SK-N-SH (cell line): ENCODE measurements at regions not wholly inside any gene's neighbourhood (a gene's known extent, or its start where the extent isn't known, plus 50 kb on each side); places are given as distances from the start of the nearest gene placed in this dataset.

Experiments
- CTCF ChIA-PET: fragments of 300-600, 350-600 bp; formaldehyde crosslinking; extraction: SDS; loops from one replicate; lab custom pipeline; 2021; lab: Yijun Ruan, JAX
- POLR2A ChIA-PET: fragments of 350-600 bp; sonication (Branson Sonifier 250); formaldehyde crosslinking; extraction: SDS; loops from one replicate; lab custom pipeline; 2020; ENCODE audit warnings: antibody characterized with exemption, inconsistent platforms; lab: Yijun Ruan, JAX
- DNase-seq: peaks from one replicate; pipeline ENCODE4 v3.0.0; 2012
- H2AFZ ChIP-seq: fragments of 200-600 bp; sonication (generic); 2 replicates; pipeline ENCODE4 v1.8.1; 2016; ENCODE audit warnings: antibody characterized with exemption, mild to moderate bottlenecking, low read depth
- H3F3A ChIP-seq: fragments of 200-600 bp; sonication (generic); replicated peaks from 2 replicates; pipeline ENCODE3; 2016; ENCODE audit warnings: antibody characterized with exemption, mild to moderate bottlenecking; ENCODE audit not compliant: insufficient read depth
- H3K27ac ChIP-seq, 2 experiments: fragments of 200-500 bp in 1 of 2; fragments of 200-600 bp in 1 of 2; sonication (Bioruptor generic) in 1 of 2; sonication (generic), shearing (Covaris generic) in 1 of 2; 2 replicates each; pipeline versions ENCODE4 v1.5.1 to v1.6.1; 2014 to 2016; ENCODE audit warnings: low read depth in 2 of 2, inconsistent platforms in 1 of 2, low read length in 1 of 2, mild to moderate bottlenecking in 1 of 2, mixed read lengths in 1 of 2
- H3K27me3 ChIP-seq: fragments of 200-600 bp; sonication (generic), shearing (Covaris generic); 2 replicates; pipeline ENCODE4 v1.6.1; 2016; ENCODE audit warnings: mixed run types; ENCODE audit not compliant: insufficient read depth
- H3K36me3 ChIP-seq, 2 experiments: fragments of 200-500 bp in 1 of 2; fragments of 200-600 bp in 1 of 2; sonication (Bioruptor generic) in 1 of 2; sonication (generic) in 1 of 2; replicated peaks in 1 of 2; 2 replicates each; pipeline versions ENCODE3 to v1.5.1; 2014 to 2016; ENCODE audit warnings: low read length in 1 of 2, mild to moderate bottlenecking in 1 of 2; ENCODE audit not compliant: insufficient read depth in 2 of 2, control insufficient read depth in 1 of 2
- H3K4me1 ChIP-seq, 2 experiments: fragments of 200-500 bp in 1 of 2; fragments of 200-600 bp in 1 of 2; sonication (Bioruptor generic) in 1 of 2; sonication (generic), shearing (Covaris generic) in 1 of 2; 2 replicates each; pipeline versions ENCODE4 v1.5.1 to v1.6.1; 2014 to 2016; ENCODE audit warnings: low read depth in 1 of 2, low read length in 1 of 2, mixed run types in 1 of 2; ENCODE audit not compliant: insufficient read depth in 2 of 2, control insufficient read depth in 1 of 2
- H3K4me2 ChIP-seq: fragments of 200-600 bp; sonication (generic), shearing (Covaris generic); 2 replicates; pipeline ENCODE4 v1.6.1; 2017; ENCODE audit warnings: mixed run types
- H3K4me3 ChIP-seq, 2 experiments: fragments of 200-500 bp in 1 of 2; fragments of 200-600 bp in 1 of 2; sonication (Bioruptor generic) in 1 of 2; sonication (generic), shearing (Covaris generic) in 1 of 2; 2 replicates each; pipeline versions ENCODE4 v1.5.1 to v1.8.1; 2014 to 2016; ENCODE audit warnings: low read depth in 2 of 2, inconsistent platforms in 1 of 2, low read length in 1 of 2, mild to moderate bottlenecking in 1 of 2, mixed read lengths in 1 of 2, moderate library complexity in 1 of 2
- H3K79me2 ChIP-seq: fragments of 200-600 bp; sonication (generic); 2 replicates; pipeline ENCODE4 v1.8.1; 2017; ENCODE audit warnings: mild to moderate bottlenecking; ENCODE audit not compliant: insufficient read depth
- H3K9ac ChIP-seq: fragments of 200-600 bp; sonication (generic); 2 replicates; pipeline ENCODE4 v1.6.1; 2017; ENCODE audit warnings: mixed run types
- H3K9me2 ChIP-seq: fragments of 200-600 bp; sonication (generic); 2 replicates; pipeline ENCODE4 v1.6.1; 2017; ENCODE audit warnings: mixed run types
- H3K9me3 ChIP-seq: fragments of 200-600 bp; sonication (generic); 2 replicates; pipeline ENCODE4 v1.6.1; 2017; ENCODE audit warnings: mixed run types, mild to moderate bottlenecking, moderate library complexity
- H4K20me1 ChIP-seq: fragments of 200-600 bp; sonication (generic); 2 replicates; pipeline ENCODE4 v1.6.1; 2017; ENCODE audit warnings: mild to moderate bottlenecking, mixed run types; ENCODE audit not compliant: insufficient read depth
- EP300 ChIP-seq, 2 experiments: IDR thresholded peaks; 2 replicates each; pipeline versions ENCODE4 v1.4.0 to v1.6.1; 2012; ENCODE audit warnings: borderline replicate concordance in 1 of 2, low read depth in 1 of 2, low read length in 1 of 2
- EZH2phosphoT487 ChIP-seq: fragments of 200-600 bp; sonication (generic); IDR thresholded peaks from 2 replicates; pipeline ENCODE4 v1.6.1; 2017; ENCODE audit warnings: low read depth, mixed run types, mild to moderate bottlenecking, antibody characterized with exemption, moderate library complexity, borderline replicate concordance
- FOSL2 ChIP-seq: IDR thresholded peaks from 2 replicates; pipeline ENCODE4 v1.4.0; 2012; ENCODE audit warnings: low read depth, mild to moderate bottlenecking, moderate library complexity, borderline replicate concordance
- FOXJ3 ChIP-seq: sonication (generic); formaldehyde crosslinking; IDR thresholded peaks from 2 replicates; pipeline ENCODE4 v1.5.1; 2020; ENCODE audit warnings: mild to moderate bottlenecking, missing genetic modification reagents
- GABPA ChIP-seq: IDR thresholded peaks from 2 replicates; pipeline ENCODE4 v1.4.0; 2012; ENCODE audit warnings: low read depth, mild to moderate bottlenecking
- GATA2 ChIP-seq: sonication (generic); formaldehyde crosslinking; IDR thresholded peaks from 2 replicates; pipeline ENCODE4 v1.5.0; 2020; ENCODE audit warnings: mild to moderate bottlenecking, missing genetic modification reagents
- JUND ChIP-seq: IDR thresholded peaks from 2 replicates; pipeline ENCODE4 v1.4.0; 2012
- MXI1 ChIP-seq: IDR thresholded peaks from 2 replicates; pipeline ENCODE4 v1.6.1; 2012; ENCODE audit warnings: mild to moderate bottlenecking, low read depth, low read length, improper control_type of control experiment
- NFIC ChIP-seq: IDR thresholded peaks from 2 replicates; pipeline ENCODE4 v1.4.0; 2012; ENCODE audit warnings: borderline replicate concordance
- NRF1 ChIP-seq: IDR thresholded peaks from 2 replicates; pipeline ENCODE4 v1.6.1; 2012; ENCODE audit warnings: low read depth, mild to moderate bottlenecking, low read length
- POLR2AphosphoS5 ChIP-seq: IDR thresholded peaks from 2 replicates; pipeline ENCODE4 v1.6.1; 2012; ENCODE audit warnings: low read depth, low read length
- RAD21 ChIP-seq: IDR thresholded peaks from 2 replicates; pipeline ENCODE4 v1.6.1; 2012; ENCODE audit warnings: mild to moderate bottlenecking, low read length
- RFX5 ChIP-seq: IDR thresholded peaks from 2 replicates; pipeline ENCODE4 v1.6.1; 2012; ENCODE audit warnings: mild to moderate bottlenecking, improper control_type of control experiment, low read length
- RXRA ChIP-seq: IDR thresholded peaks from 2 replicates; pipeline ENCODE4 v1.4.0; 2012; ENCODE audit warnings: low read depth, mild to moderate bottlenecking, borderline replicate concordance
- WGBS: methylation state at CpG from one replicate; pipeline ENCODE4 v1.1.6; 2017; ENCODE audit warnings: low lambda C conversion rate; 5-methylcytosine and 5-hydroxymethylcytosine counted together
- TF ChIP-seq, protein P1 (sequence below): IDR thresholded peaks from 2 replicates; pipeline ENCODE4 v1.4.0; 2012; ENCODE audit warnings: low read depth, borderline replicate concordance
- TF ChIP-seq, protein P2 (sequence below): IDR thresholded peaks from 2 replicates; pipeline ENCODE4 v1.4.0; 2012; ENCODE audit warnings: low read depth
- TF ChIP-seq, protein P3 (sequence below): fragments of 150-350 bp; IDR thresholded peaks from 2 replicates; pipeline ENCODE4 v1.6.1; 2017; ENCODE audit warnings: antibody characterized with exemption, low read length, low read depth, borderline replicate concordance
- TF ChIP-seq, protein P4 (sequence below): IDR thresholded peaks from 2 replicates; pipeline ENCODE4 v1.4.0; 2012; ENCODE audit warnings: low read depth, borderline replicate concordance

DNA sequence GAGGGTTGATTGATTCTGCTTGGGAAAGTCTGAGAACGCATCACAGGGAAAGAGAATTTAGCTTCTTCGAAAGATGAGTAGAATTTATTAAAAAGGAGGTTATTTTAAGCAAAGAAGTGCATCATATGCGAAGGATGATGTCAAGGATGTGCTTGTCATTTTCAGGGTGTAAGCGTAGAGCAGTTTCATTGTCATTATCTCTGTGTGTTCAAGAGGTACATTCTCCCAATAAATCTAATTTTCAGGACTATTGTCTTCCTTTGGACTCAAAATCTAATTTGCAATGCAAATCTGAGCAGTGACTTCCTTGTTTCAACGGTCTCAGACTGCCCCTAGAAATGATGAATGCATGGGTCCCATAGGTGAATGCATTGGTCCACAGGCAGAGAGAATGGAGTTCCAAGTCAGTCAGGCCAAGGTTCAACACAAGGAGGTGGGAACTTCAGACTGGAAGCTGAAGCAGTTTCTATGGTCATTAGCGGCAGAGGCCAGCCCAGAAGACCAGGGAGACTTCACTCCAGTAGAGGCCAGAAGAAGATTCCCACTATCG, 99.8 kb downstream of the CDC42EP3 start:
- ChIA-PET POLR2A (no interaction called here), CTCF (no interaction called here)
- H3K4me3 ChIP-seq, result no peak overlapping the region
- H3F3A ChIP-seq, result peaks cover 54% of the 10 kb centered on the region
- H3K27ac ChIP-seq, result peak overlapping the region; percentile 41 to 99; a peak in 3 of 4 replicates
- DNase-seq, result no peak
- WGBS, result 90% methylated on average over 7 of the region's 7 CpGs
- H3K4me2 ChIP-seq, result peak overlapping the region; percentile 56
- no peaks in the 10 kb centered on the region for H3K27me3 ChIP-seq
- no peaks in the 10 kb centered on the region for H3K9me3 ChIP-seq
- H2AFZ ChIP-seq, result no peak overlapping the region; the same call in 1 of the 2 replicates
- no peaks in the 10 kb centered on the region for H3K9me2 ChIP-seq
- H3K9ac ChIP-seq, result peak overlapping the region; percentile 63; the same call in 1 of the 2 replicates
- no peaks in the 10 kb centered on the region for H4K20me1 ChIP-seq
- H3K79me2 ChIP-seq, result no peaks in the 10 kb centered on the region
- H3K4me1 ChIP-seq, result peaks cover 12 to 52% of the 10 kb centered on the region in 2 experiments
- TF ChIP-seq POLR2AphosphoS5 (no peak), EP300 (IDR thresholded peaks at IDR 0.05; ENCODE audit: borderline replicate concordance in 1 of 2, low read depth in 1 of 2, low read length in 1 of 2) (no peak), NFIC (no peak), EZH2phosphoT487 (no peak), GABPA (no peak), RFX5 (no peak)
- TF ChIP-seq, protein P1, sequence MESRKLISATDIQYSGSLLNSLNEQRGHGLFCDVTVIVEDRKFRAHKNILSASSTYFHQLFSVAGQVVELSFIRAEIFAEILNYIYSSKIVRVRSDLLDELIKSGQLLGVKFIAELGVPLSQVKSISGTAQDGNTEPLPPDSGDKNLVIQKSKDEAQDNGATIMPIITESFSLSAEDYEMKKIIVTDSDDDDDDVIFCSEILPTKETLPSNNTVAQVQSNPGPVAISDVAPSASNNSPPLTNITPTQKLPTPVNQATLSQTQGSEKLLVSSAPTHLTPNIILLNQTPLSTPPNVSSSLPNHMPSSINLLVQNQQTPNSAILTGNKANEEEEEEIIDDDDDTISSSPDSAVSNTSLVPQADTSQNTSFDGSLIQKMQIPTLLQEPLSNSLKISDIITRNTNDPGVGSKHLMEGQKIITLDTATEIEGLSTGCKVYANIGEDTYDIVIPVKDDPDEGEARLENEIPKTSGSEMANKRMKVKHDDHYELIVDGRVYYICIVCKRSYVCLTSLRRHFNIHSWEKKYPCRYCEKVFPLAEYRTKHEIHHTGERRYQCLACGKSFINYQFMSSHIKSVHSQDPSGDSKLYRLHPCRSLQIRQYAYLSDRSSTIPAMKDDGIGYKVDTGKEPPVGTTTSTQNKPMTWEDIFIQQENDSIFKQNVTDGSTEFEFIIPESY, result no peak
- TF ChIP-seq, protein P2, sequence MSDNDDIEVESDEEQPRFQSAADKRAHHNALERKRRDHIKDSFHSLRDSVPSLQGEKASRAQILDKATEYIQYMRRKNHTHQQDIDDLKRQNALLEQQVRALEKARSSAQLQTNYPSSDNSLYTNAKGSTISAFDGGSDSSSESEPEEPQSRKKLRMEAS, result no peak
- TF ChIP-seq, all 33 proteins: peak for 0
- no peaks in the 10 kb centered on the region for H3K36me3 ChIP-seq

DNA sequence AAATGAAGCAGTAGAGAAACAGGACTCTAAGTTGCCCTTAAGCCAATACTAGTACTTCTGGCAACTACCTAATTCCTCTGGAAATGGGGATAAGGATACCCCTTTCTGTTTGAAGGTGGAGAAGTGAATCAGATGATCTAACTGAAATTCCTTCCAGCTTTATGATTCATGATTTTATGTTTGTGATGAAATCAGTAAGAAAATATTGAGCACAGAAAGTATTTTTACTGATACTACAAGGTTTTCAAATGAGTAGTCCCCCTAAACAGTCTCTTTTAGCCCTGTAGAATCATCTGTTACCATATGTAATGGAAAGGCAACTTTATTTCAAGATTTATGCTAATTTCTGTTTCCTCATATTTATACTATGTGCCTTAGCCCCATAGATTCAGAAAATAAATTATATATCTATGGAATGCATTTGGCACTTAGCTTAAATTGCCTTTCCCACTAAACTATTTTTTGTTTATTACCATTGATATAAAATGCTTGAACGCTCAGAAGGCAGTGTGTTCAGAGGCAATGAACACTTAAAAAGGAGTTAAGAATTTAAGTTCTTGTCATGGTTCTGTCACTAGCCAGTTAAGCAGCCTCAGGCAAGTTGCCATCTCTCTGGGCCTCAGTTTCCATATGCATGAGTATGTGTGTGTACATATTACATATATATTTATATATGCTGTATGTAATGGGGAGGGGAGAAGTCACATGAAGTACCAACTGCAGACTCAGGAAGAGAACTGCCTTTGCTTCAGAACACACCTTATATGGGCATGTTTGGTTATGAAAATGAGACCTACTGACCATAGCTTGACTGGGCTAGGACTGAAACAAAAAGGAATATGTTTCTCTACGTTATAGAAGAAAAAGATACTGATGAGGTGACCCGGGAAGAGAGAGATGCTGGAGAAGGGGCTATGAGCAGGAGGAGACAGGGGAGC, 97.7 kb downstream of the CDC42EP3 start:
- CTCF ChIA-PET, result interaction anchor here (0.8 kb wide), 1 partner anchor 304 kb away, joined by 3 read pairs; no protein-coding TSS in a partner anchor
- H3K9ac ChIP-seq, result peak overlapping the region; percentile 4; the same call in 1 of the 2 replicates
- no peaks in the 10 kb centered on the region for H3K79me2 ChIP-seq
- no peak overlapping the region for H3K4me3 ChIP-seq
- no peaks in the 10 kb centered on the region for H4K20me1 ChIP-seq
- POLR2A ChIA-PET, result no interaction called here
- H3K36me3 ChIP-seq, result no peaks in the 10 kb centered on the region
- H3K27me3 ChIP-seq, result no peaks in the 10 kb centered on the region
- peaks cover 39% of the 10 kb centered on the region for H3F3A ChIP-seq
- H2AFZ ChIP-seq, result no peak overlapping the region; the same call in 1 of the 2 replicates
- no peaks in the 10 kb centered on the region for H3K9me2 ChIP-seq
- H3K9me3 ChIP-seq, result no peaks in the 10 kb centered on the region
- peak overlapping the region; percentile 19; the same call in 1 of the 2 replicates for H3K4me2 ChIP-seq
- H3K4me1 ChIP-seq, result peaks cover 12 to 42% of the 10 kb centered on the region in 2 experiments
- 86% methylated on average over 3 of the region's 3 CpGs for WGBS
- no peak for DNase-seq
- peak overlapping the region in 1 of 2 experiments; percentile 99; a peak in 2 of 4 replicates for H3K27ac ChIP-seq
- no peak for TF ChIP-seq RXRA
- TF ChIP-seq, protein P1, result no peak
- no peak for TF ChIP-seq POLR2AphosphoS5
- no peak for TF ChIP-seq GATA2 (CRISPR knock-in tag)
- TF ChIP-seq NFIC, result peak; percentile 41; the same call in 1 of the 2 replicates
- TF ChIP-seq, protein P3, sequence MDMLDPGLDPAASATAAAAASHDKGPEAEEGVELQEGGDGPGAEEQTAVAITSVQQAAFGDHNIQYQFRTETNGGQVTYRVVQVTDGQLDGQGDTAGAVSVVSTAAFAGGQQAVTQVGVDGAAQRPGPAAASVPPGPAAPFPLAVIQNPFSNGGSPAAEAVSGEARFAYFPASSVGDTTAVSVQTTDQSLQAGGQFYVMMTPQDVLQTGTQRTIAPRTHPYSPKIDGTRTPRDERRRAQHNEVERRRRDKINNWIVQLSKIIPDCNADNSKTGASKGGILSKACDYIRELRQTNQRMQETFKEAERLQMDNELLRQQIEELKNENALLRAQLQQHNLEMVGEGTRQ, result no peak
- no peak for TF ChIP-seq NRF1
- TF ChIP-seq RFX5, result no peak; the same call in 1 of the 2 replicates
- TF ChIP-seq FOXJ3 (CRISPR knock-in tag), result no peak
- TF ChIP-seq FOSL2, result peak; percentile 74; the same call in 1 of the 2 replicates
- TF ChIP-seq, protein P4, sequence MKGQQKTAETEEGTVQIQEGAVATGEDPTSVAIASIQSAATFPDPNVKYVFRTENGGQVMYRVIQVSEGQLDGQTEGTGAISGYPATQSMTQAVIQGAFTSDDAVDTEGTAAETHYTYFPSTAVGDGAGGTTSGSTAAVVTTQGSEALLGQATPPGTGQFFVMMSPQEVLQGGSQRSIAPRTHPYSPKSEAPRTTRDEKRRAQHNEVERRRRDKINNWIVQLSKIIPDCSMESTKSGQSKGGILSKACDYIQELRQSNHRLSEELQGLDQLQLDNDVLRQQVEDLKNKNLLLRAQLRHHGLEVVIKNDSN, result no peak
- TF ChIP-seq JUND, result peak; percentile 51; the same call in 1 of the 2 replicates
- TF ChIP-seq GABPA, result no peak
- TF ChIP-seq MXI1, result no peak
- no peak for TF ChIP-seq RAD21
